H9 (cell line): ENCODE measurements at regions not wholly inside any gene's neighbourhood (a gene's known extent, or its start where the extent isn't known, plus 50 kb on each side); places are given as distances from the start of the nearest gene placed in this dataset.

Source experiments
- DNase-seq: peaks from one replicate; pipeline ENCODE4 v3.0.0-alpha.2; 2017
- H2AFZ ChIP-seq: one replicate; pipeline ENCODE4 v1.6.1; 2013; ENCODE audit warnings: mild to moderate bottlenecking, low read length, control low read depth, moderate library complexity
- H2AK5ac ChIP-seq: 2 replicates; pipeline ENCODE4 v1.6.1; 2013; ENCODE audit warnings: low read length, control low read depth, mixed read lengths; ENCODE audit not compliant: insufficient read length
- H2BK120ac ChIP-seq: one replicate; pipeline ENCODE4 v1.6.1; 2013; ENCODE audit warnings: low read depth, mild to moderate bottlenecking, low read length, control low read depth, inconsistent platforms; ENCODE audit not compliant: poor library complexity, severe bottlenecking
- H2BK12ac ChIP-seq: 2 replicates; pipeline ENCODE4 v1.6.1; 2013; ENCODE audit warnings: low read length, control low read depth, mixed read lengths, low read depth; ENCODE audit not compliant: insufficient read length
- H2BK15ac ChIP-seq: 2 replicates; pipeline ENCODE4 v1.6.1; 2013; ENCODE audit warnings: low read depth, low read length, control low read depth
- H2BK20ac ChIP-seq: one replicate; pipeline ENCODE4 v1.6.1; 2013; ENCODE audit warnings: low read depth, mild to moderate bottlenecking, low read length, control low read depth, inconsistent platforms; ENCODE audit not compliant: poor library complexity, severe bottlenecking
- H2BK5ac ChIP-seq: 2 replicates; pipeline ENCODE4 v1.6.1; 2013; ENCODE audit warnings: low read length, control low read depth, mixed read lengths; ENCODE audit not compliant: insufficient read length
- H3K14ac ChIP-seq: 2 replicates; pipeline ENCODE4 v1.6.1; 2013; ENCODE audit warnings: low read length, control low read depth; ENCODE audit not compliant: insufficient read depth
- H3K18ac ChIP-seq: 2 replicates; pipeline ENCODE4 v1.6.1; 2013; ENCODE audit warnings: low read depth, mild to moderate bottlenecking, mixed read lengths, low read length, control low read depth; ENCODE audit not compliant: insufficient read length
- H3K23ac ChIP-seq: 2 replicates; pipeline ENCODE4 v1.6.1; 2013; ENCODE audit warnings: low read length, control low read depth, mixed read lengths, low read depth; ENCODE audit not compliant: insufficient read length
- H3K23me2 ChIP-seq: 2 replicates; pipeline ENCODE4 v1.6.1; 2013; ENCODE audit warnings: low read depth, mild to moderate bottlenecking, mixed read lengths, low read length, control low read depth; ENCODE audit not compliant: insufficient read length, poor library complexity, severe bottlenecking
- H3K27ac ChIP-seq: 2 replicates; pipeline ENCODE4 v1.5.1; 2013; ENCODE audit warnings: low read length, control low read depth, mixed read lengths, low read depth; ENCODE audit not compliant: insufficient read length
- H3K27me3 ChIP-seq: 2 replicates; pipeline ENCODE4 v1.6.1; 2013; ENCODE audit warnings: low read length, control low read depth, inconsistent platforms; ENCODE audit not compliant: insufficient read depth
- H3K4ac ChIP-seq: 2 replicates; pipeline ENCODE4 v1.6.1; 2013; ENCODE audit warnings: low read depth, mild to moderate bottlenecking, control low read depth, inconsistent platforms, low read length, moderate library complexity
- H3K4me1 ChIP-seq: 2 replicates; pipeline ENCODE4 v1.6.1; 2013; ENCODE audit warnings: low read length, control low read depth, inconsistent platforms; ENCODE audit not compliant: insufficient read depth
- H3K4me2 ChIP-seq: 2 replicates; pipeline ENCODE4 v1.6.1; 2013; ENCODE audit warnings: low read length, control low read depth, mixed read lengths; ENCODE audit not compliant: insufficient read length, insufficient read depth
- H3K56ac ChIP-seq: 2 replicates; pipeline ENCODE4 v1.6.1; 2013; ENCODE audit warnings: low read depth, mild to moderate bottlenecking, mixed read lengths, low read length, control low read depth; ENCODE audit not compliant: insufficient read length
- H3K79me1 ChIP-seq: 2 replicates; pipeline ENCODE4 v1.6.1; 2013; ENCODE audit warnings: low read depth, mild to moderate bottlenecking, moderate library complexity, low read length, control low read depth, inconsistent platforms; ENCODE audit not compliant: insufficient read depth, poor library complexity, severe bottlenecking
- H3K79me2 ChIP-seq: 2 replicates; pipeline ENCODE4 v1.6.1; 2013; ENCODE audit warnings: low read length, control low read depth, inconsistent platforms; ENCODE audit not compliant: insufficient read depth
- H3K9ac ChIP-seq: 2 replicates; pipeline ENCODE4 v1.6.1; 2013; ENCODE audit warnings: low read length, control low read depth, mixed read lengths; ENCODE audit not compliant: insufficient read length; ENCODE audit errors: extremely low read depth
- H3K9me3 ChIP-seq: one replicate; pipeline ENCODE4 v1.6.1; 2013; ENCODE audit warnings: low read depth, low read length, inconsistent platforms; ENCODE audit not compliant: control insufficient read depth
- H3T11ph ChIP-seq: one replicate; pipeline ENCODE4 v1.6.1; 2013; ENCODE audit warnings: mild to moderate bottlenecking, low read length, control low read depth, inconsistent platforms
- H4K20me1 ChIP-seq: one replicate; pipeline ENCODE4 v1.6.1; 2013; ENCODE audit not compliant: control insufficient read depth, insufficient read length, insufficient read depth
- H4K5ac ChIP-seq: 2 replicates; pipeline ENCODE4 v1.6.1; 2013; ENCODE audit warnings: low read depth, mild to moderate bottlenecking, mixed read lengths, low read length, control low read depth; ENCODE audit not compliant: insufficient read length
- H4K8ac ChIP-seq: replicated peaks from 2 replicates; pipeline ENCODE4 v1.6.1; 2013; ENCODE audit warnings: low read length, control low read depth, mixed read lengths, low read depth; ENCODE audit not compliant: insufficient read length
- H4K91ac ChIP-seq: 2 replicates; pipeline ENCODE4 v1.6.1; 2013; ENCODE audit warnings: low read depth, mild to moderate bottlenecking, moderate library complexity, mixed read lengths, low read length, control low read depth; ENCODE audit not compliant: insufficient read length
- H3K27ac Mint-ChIP-seq, 3 experiments: 2 replicates in 2 of 3; 3 replicates in 1 of 3; pipeline ENCODE4 v1.8.0; 2020 to 2021; ENCODE audit warnings: mixed read lengths in 3 of 3, mild to moderate bottlenecking in 1 of 3, moderate library complexity in 1 of 3
- H3K27me3 Mint-ChIP-seq: 2 replicates; pipeline ENCODE4 v1.8.0; 2021; ENCODE audit warnings: low read depth, mild to moderate bottlenecking, moderate library complexity, mixed read lengths
- H3K36me3 Mint-ChIP-seq, 3 experiments: 2 replicates in 2 of 3; 3 replicates in 1 of 3; pipeline ENCODE4 v1.8.0; 2020 to 2021; ENCODE audit warnings: low read depth in 3 of 3, mixed read lengths in 3 of 3; ENCODE audit not compliant: insufficient read depth in 1 of 3
- H3K4me1 Mint-ChIP-seq, 2 experiments: 2 replicates each; pipeline ENCODE4 v1.8.0; 2020; ENCODE audit warnings: mixed read lengths in 2 of 2
- H3K4me3 Mint-ChIP-seq, 2 experiments: 2 replicates in 1 of 2; 3 replicates in 1 of 2; pipeline ENCODE4 v1.8.0; 2020 to 2021; ENCODE audit warnings: mild to moderate bottlenecking in 2 of 2, mixed read lengths in 2 of 2, moderate library complexity in 1 of 2
- H3K9me3 Mint-ChIP-seq, 2 experiments: 2 replicates in 1 of 2; 3 replicates in 1 of 2; pipeline ENCODE4 v1.8.0; 2020; ENCODE audit warnings: mild to moderate bottlenecking in 2 of 2, mixed read lengths in 2 of 2, moderate library complexity in 1 of 2
- whole genome bisulfite sequencing: extraction: QIAGEN DNeasy Blood & Tissue Kit; methylation state at CpG from one replicate; pipeline ENCODE4 v1.1.7; 2013; ENCODE audit warnings: missing lambda C conversion rate, low lambda C conversion rate, mixed read lengths; ENCODE audit not compliant: insufficient read length; ENCODE audit errors: extremely low coverage; 5-methylcytosine and 5-hydroxymethylcytosine counted together
- TF ChIP-seq, protein P1 (sequence below): fragments of 200-600 bp; sonication (generic); conservative IDR thresholded peaks from 3 replicates; pipeline ENCODE4 v1.8.0; 2021; ENCODE audit warnings: antibody characterized with exemption, mild to moderate bottlenecking

DNA sequence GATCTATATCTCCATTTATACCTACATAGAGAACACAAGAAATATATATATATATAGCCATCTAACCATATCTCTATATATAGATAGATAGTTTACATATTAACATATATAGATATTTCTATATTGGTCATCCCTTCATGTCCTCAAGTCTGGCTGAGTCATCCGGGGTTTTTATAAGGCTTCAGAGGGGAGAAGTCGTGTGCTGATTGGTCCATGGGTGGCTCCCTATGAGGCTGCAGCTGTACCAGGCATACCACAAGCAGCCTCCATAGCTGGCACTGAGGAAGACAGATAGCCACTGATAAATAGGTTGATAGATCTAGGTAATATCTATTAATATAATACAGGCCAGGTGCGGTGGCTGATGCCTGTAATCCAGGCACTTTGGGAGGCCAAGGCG is 618.3 kb upstream of the SETBP1 start:
- Histone ChIP-seq H4K5ac (no peak overlapping the region), H4K8ac (no peak overlapping the region), H3T11ph (no peak overlapping the region), H3K9me3 (peaks cover 8% of the 10 kb centered on the region), H2BK5ac (no peak overlapping the region), H4K20me1 (no peaks in the 10 kb centered on the region), H2BK12ac (no peak overlapping the region), H2BK15ac (no peak overlapping the region), H2AFZ (no peak overlapping the region), H3K79me2 (no peaks in the 10 kb centered on the region), H3K27ac (no peak overlapping the region), H3K4me2 (no peak overlapping the region), H4K91ac (no peak overlapping the region), H3K9ac (no peak overlapping the region), H3K23ac (no peak overlapping the region), H3K14ac (no peak overlapping the region), H3K18ac (no peak overlapping the region), H2BK20ac (no peak overlapping the region), H2AK5ac (no peak overlapping the region), H3K23me2 (no peaks in the 10 kb centered on the region), H3K4ac (no peak overlapping the region), H3K27me3 (no peaks in the 10 kb centered on the region), H2BK120ac (no peak overlapping the region), H3K56ac (no peak overlapping the region), H3K79me1 (no peaks in the 10 kb centered on the region), H3K4me1 (no peaks in the 10 kb centered on the region)
- no peaks in the 10 kb centered on the region for H3K4me1 Mint-ChIP-seq
- no peak overlapping the region for H3K27ac Mint-ChIP-seq
- TF ChIP-seq, protein P1, sequence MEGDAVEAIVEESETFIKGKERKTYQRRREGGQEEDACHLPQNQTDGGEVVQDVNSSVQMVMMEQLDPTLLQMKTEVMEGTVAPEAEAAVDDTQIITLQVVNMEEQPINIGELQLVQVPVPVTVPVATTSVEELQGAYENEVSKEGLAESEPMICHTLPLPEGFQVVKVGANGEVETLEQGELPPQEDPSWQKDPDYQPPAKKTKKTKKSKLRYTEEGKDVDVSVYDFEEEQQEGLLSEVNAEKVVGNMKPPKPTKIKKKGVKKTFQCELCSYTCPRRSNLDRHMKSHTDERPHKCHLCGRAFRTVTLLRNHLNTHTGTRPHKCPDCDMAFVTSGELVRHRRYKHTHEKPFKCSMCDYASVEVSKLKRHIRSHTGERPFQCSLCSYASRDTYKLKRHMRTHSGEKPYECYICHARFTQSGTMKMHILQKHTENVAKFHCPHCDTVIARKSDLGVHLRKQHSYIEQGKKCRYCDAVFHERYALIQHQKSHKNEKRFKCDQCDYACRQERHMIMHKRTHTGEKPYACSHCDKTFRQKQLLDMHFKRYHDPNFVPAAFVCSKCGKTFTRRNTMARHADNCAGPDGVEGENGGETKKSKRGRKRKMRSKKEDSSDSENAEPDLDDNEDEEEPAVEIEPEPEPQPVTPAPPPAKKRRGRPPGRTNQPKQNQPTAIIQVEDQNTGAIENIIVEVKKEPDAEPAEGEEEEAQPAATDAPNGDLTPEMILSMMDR, result no peak
- H3K36me3 Mint-ChIP-seq, result peaks cover 0 to 2% (median 0%) of the 10 kb centered on the region in 3 experiments; a peak in 2 of 7 replicates
- H3K27me3 Mint-ChIP-seq, result no peaks in the 10 kb centered on the region
- H3K9me3 Mint-ChIP-seq, result peaks cover 0 to 2% of the 10 kb centered on the region in 2 experiments; a peak in 1 of 5 replicates
- H3K4me3 Mint-ChIP-seq, result no peak overlapping the region
- DNase-seq, result no peak
- WGBS, result no CpG with 5 or more reads among the region's 4 CpGs
